HG03378 (cell line): ENCODE measurements at regions not wholly inside any gene's neighbourhood (a gene's known extent, or its start where the extent isn't known, plus 50 kb on each side); places are given as distances from the start of the nearest gene placed in this dataset.

Source experiments
- ATAC-seq: cut with Tn5 transposase; IDR thresholded peaks from one replicate; pipeline ENCODE4 v1.9.1; 2021; ENCODE audit warnings: mild to moderate bottlenecking, moderate library complexity; ENCODE audit not compliant: unreplicated experiment

GRCh38 chr18:37662099-37662498, 96.5 kb upstream of the CELF4 start:
- ATAC-seq = no peak

GRCh38 chr18:37661478-37661877, 95.9 kb upstream of the CELF4 start:
- ATAC-seq = no peak

- no peak for ATAC-seq
Observed at GRCh38 chr18:37661061-37661460, 95.5 kb upstream of the CELF4 start.

GRCh38 chr18:37660658-37661057, 95.1 kb upstream of the CELF4 start:
- no peak for ATAC-seq

- ATAC-seq = no peak
Observed at GRCh38 chr18:37659906-37660305, 94.3 kb upstream of the CELF4 start.

GRCh38 chr18:37658894-37659293, 93.3 kb upstream of the CELF4 start:
- ATAC-seq = no peak

GRCh38 chr18:37657493-37657892, 91.9 kb upstream of the CELF4 start:
- no peak for ATAC-seq

GRCh38 chr18:37654731-37655369, 89.3 kb upstream of the CELF4 start:
- no peak for ATAC-seq

- ATAC-seq = no peak
Observed at GRCh38 chr18:37654034-37654433, 88.4 kb upstream of the CELF4 start.

- no peak for ATAC-seq
Observed at GRCh38 chr18:37653618-37654017, 88.0 kb upstream of the CELF4 start.

GRCh38 chr18:37649930-37650329, 84.3 kb upstream of the CELF4 start:
- ATAC-seq = no peak

- ATAC-seq = no peak
Observed at GRCh38 chr18:37649416-37649815, 83.8 kb upstream of the CELF4 start.

GRCh38 chr18:37641573-37641972, 76.0 kb upstream of the CELF4 start:
- no peak for ATAC-seq

- ATAC-seq = no peak
Observed at GRCh38 chr18:37640504-37640903, 74.9 kb upstream of the CELF4 start.

GRCh38 chr18:37639846-37640245, 74.2 kb upstream of the CELF4 start:
- ATAC-seq = no peak

GRCh38 chr18:37637478-37637850, 71.9 kb upstream of the CELF4 start:
- no peak for ATAC-seq

- no peak for ATAC-seq
Observed at GRCh38 chr18:37636831-37637477, 71.4 kb upstream of the CELF4 start.

GRCh38 chr18:37634516-37634915, 68.9 kb upstream of the CELF4 start:
- no peak for ATAC-seq

GRCh38 chr18:37631422-37631821, 65.8 kb upstream of the CELF4 start:
- ATAC-seq = no peak

- ATAC-seq = no peak
Observed at GRCh38 chr18:37630334-37630733, 64.7 kb upstream of the CELF4 start.

- ATAC-seq = no peak
Observed at GRCh38 chr18:37628470-37629220, 63.0 kb upstream of the CELF4 start.

- ATAC-seq = no peak
Observed at GRCh38 chr18:37624318-37624717, 58.7 kb upstream of the CELF4 start.
